ENCODE measurements at regions not wholly inside any gene's neighbourhood (a gene's known extent, or its start where the extent isn't known, plus 50 kb on each side); places are given as distances from the start of the nearest gene placed in this dataset.

- Histone ChIP-seq H3K56ac (ENCODE audit: insufficient read length, low read depth, low read length) (no peak overlapping the region), H2BK20ac (ENCODE audit: low read depth, low read length, poor library complexity, severe bottlenecking) (no peak overlapping the region), H3K4me1 (ENCODE audit: insufficient read depth, low read length) (no peaks in the 10 kb centered on the region), H3K18ac (ENCODE audit: insufficient read length, low read depth, low read length) (no peak overlapping the region), H3K79me1 (ENCODE audit: insufficient read depth, low read depth, low read length, poor library complexity, severe bottlenecking) (no peaks in the 10 kb centered on the region), H3T11ph (ENCODE audit: low read length) (no peak overlapping the region), H4K91ac (ENCODE audit: insufficient read length, low read depth, low read length) (no peak overlapping the region), H2BK5ac (ENCODE audit: insufficient read length, low read length) (no peak overlapping the region), H3K9ac (ENCODE audit: extremely low read depth, insufficient read length, low read length) (no peak overlapping the region), H3K27me3 (ENCODE audit: insufficient read depth, low read length) (no peaks in the 10 kb centered on the region), H3K23ac (ENCODE audit: insufficient read length, low read depth, low read length) (no peak overlapping the region), H4K8ac (replicated peaks; ENCODE audit: insufficient read length, low read depth, low read length) (no peak overlapping the region), H3K27ac (ENCODE audit: insufficient read length, low read depth, low read length) (no peak overlapping the region), H3K9me3 (ENCODE audit: control insufficient read depth, low read depth, low read length) (no peaks in the 10 kb centered on the region), H2BK120ac (ENCODE audit: low read depth, low read length, poor library complexity, severe bottlenecking) (no peak overlapping the region), H3K4ac (ENCODE audit: low read depth, low read length) (no peak overlapping the region), H2AFZ (ENCODE audit: low read length) (no peak overlapping the region), H4K5ac (ENCODE audit: insufficient read length, low read depth, low read length) (no peak overlapping the region), H2AK5ac (ENCODE audit: insufficient read length, low read length) (no peak overlapping the region), H3K4me2 (ENCODE audit: insufficient read depth, insufficient read length, low read length) (no peak overlapping the region), H2BK15ac (ENCODE audit: low read depth, low read length) (no peak overlapping the region), H3K79me2 (ENCODE audit: insufficient read depth, low read length) (no peaks in the 10 kb centered on the region), H3K23me2 (ENCODE audit: insufficient read length, low read depth, low read length, poor library complexity, severe bottlenecking) (no peaks in the 10 kb centered on the region), H4K20me1 (ENCODE audit: control insufficient read depth, insufficient read depth, insufficient read length) (no peaks in the 10 kb centered on the region), H3K14ac (ENCODE audit: insufficient read depth, low read length) (no peak overlapping the region), H2BK12ac (ENCODE audit: insufficient read length, low read depth, low read length) (no peak overlapping the region)
- no peak for TF ChIP-seq CTCF (conservative IDR thresholded peaks at IDR 0.05)
- Mint-ChIP-seq H3K27ac (no peak overlapping the region), H3K4me3 (no peak overlapping the region), H3K36me3 (ENCODE audit: insufficient read depth in 1 of 3, low read depth in 3 of 3) (no peaks in the 10 kb centered on the region), H3K9me3 (no peaks in the 10 kb centered on the region), H3K27me3 (ENCODE audit: low read depth) (peaks cover 2% of the 10 kb centered on the region), H3K4me1 (no peaks in the 10 kb centered on the region)
- no peak for DNase-seq
- no CpG with 5 or more reads among the region's 6 CpGs for WGBS (ENCODE audit: extremely low coverage, insufficient read length, low lambda C conversion rate)
Observed at GRCh38 chr5:96516631-96517071, 83.6 kb upstream of the PCSK1 start.

Measured in H9 (cell line).